ENCODE measurements at regions not wholly inside any gene's neighbourhood (a gene's known extent, or its start where the extent isn't known, plus 50 kb on each side); places are given as distances from the start of the nearest gene placed in this dataset.

DNA sequence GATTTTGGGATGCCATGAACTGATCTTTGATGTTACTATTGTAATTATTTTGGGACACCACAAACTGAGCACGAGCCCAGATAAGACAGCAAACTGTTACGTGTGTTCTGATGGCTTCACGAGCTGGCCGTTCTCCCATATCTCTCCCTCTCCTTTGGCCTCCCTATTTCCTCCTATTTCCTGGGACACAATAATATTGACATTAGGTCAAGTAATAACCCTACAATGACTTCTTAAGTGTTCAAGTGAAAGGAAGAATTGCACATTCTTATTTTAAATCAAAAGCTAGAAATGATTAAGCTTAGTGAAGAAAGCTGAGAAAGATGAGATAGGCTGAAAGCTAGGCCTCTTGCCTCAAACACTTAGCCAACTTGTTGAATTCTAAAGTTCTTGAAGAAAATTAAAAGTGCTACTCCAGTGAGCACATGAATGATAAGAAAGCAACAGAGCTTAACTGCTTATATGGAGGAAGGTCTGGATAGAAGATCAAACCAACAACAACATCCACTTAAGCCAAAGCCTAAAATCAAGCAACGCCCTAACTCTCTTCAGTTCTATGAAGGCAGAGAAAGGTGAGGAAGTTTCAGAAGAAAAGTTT lies 247.1 kb downstream of the LRRC70 start:
- TF ChIP-seq, protein P1, sequence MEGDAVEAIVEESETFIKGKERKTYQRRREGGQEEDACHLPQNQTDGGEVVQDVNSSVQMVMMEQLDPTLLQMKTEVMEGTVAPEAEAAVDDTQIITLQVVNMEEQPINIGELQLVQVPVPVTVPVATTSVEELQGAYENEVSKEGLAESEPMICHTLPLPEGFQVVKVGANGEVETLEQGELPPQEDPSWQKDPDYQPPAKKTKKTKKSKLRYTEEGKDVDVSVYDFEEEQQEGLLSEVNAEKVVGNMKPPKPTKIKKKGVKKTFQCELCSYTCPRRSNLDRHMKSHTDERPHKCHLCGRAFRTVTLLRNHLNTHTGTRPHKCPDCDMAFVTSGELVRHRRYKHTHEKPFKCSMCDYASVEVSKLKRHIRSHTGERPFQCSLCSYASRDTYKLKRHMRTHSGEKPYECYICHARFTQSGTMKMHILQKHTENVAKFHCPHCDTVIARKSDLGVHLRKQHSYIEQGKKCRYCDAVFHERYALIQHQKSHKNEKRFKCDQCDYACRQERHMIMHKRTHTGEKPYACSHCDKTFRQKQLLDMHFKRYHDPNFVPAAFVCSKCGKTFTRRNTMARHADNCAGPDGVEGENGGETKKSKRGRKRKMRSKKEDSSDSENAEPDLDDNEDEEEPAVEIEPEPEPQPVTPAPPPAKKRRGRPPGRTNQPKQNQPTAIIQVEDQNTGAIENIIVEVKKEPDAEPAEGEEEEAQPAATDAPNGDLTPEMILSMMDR (IDR thresholded peaks at IDR 0.05), result no peak
- TF ChIP-seq ZFX (IDR thresholded peaks at IDR 0.05; ENCODE audit: borderline replicate concordance), result no peak

Measured in 22Rv1 (cell line).